ENCODE measurements at regions not wholly inside any gene's neighbourhood (a gene's known extent, or its start where the extent isn't known, plus 50 kb on each side); places are given as distances from the start of the nearest gene placed in this dataset.

DNA sequence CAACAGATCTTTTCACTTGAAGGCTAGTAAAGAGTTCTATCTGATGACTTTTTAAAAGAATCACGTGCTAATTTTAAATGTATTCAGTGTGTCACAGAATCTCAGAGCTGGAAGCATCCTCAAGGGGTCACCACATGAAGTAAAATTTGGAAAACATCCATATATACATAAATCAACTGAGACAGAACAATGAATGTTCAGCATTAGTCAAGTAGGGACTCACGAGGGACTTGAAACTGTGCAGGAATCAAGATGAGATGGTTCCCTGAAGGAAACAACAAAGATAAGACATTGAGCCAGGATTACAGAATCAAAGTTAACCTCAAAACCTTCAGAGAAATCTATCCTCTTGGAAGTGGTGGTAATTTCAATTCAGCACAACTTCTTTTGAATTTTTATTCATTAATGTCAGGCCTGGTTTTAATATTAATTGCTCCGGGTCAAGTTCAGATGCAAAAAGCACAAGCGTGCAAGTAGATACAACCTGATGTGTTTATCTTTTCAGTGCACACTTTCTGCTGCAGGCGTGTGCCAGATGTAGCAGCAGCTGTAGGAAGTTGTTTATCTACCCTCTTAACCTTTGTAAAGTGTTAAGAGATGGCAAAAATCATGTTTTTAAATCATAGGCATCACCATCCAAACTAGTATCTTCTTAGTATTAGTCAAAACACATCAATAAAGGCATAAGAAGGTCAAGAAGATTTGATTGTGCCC is 87.7 kb upstream of the SRD5A3 start:
- no peak for DNase-seq
- H3K9me3 ChIP-seq = no peaks in the 10 kb centered on the region
- H3K4me3 ChIP-seq = no peak overlapping the region
- H3K27me3 ChIP-seq = no peaks in the 10 kb centered on the region
- TF ChIP-seq POLR2A (IDR thresholded peaks at IDR 0.05) = no peak
- TF ChIP-seq, protein P1, sequence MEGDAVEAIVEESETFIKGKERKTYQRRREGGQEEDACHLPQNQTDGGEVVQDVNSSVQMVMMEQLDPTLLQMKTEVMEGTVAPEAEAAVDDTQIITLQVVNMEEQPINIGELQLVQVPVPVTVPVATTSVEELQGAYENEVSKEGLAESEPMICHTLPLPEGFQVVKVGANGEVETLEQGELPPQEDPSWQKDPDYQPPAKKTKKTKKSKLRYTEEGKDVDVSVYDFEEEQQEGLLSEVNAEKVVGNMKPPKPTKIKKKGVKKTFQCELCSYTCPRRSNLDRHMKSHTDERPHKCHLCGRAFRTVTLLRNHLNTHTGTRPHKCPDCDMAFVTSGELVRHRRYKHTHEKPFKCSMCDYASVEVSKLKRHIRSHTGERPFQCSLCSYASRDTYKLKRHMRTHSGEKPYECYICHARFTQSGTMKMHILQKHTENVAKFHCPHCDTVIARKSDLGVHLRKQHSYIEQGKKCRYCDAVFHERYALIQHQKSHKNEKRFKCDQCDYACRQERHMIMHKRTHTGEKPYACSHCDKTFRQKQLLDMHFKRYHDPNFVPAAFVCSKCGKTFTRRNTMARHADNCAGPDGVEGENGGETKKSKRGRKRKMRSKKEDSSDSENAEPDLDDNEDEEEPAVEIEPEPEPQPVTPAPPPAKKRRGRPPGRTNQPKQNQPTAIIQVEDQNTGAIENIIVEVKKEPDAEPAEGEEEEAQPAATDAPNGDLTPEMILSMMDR (IDR thresholded peaks at IDR 0.05) = no peak
- H3K4me1 ChIP-seq = peaks cover 0 to 8% of the 10 kb centered on the region in 2 donors
- intact Hi-C loops (cut with DNase I; ENCODE audit: low total_unique reads) = no loop called here
- peak overlapping the region; percentile 50 to 59 for H3K27ac ChIP-seq
- H3K36me3 ChIP-seq = no peaks in the 10 kb centered on the region

- H3K4me3 ChIP-seq = no peak overlapping the region
- intact Hi-C loops (cut with DNase I; ENCODE audit: low total_unique reads) = no loop called here
- H3K9me3 ChIP-seq = no peaks in the 10 kb centered on the region
- no peak for TF ChIP-seq POLR2A (IDR thresholded peaks at IDR 0.05)
- TF ChIP-seq, protein P1 (IDR thresholded peaks at IDR 0.05) = no peak
- H3K27me3 ChIP-seq = no peaks in the 10 kb centered on the region
- peaks cover 0 to 8% of the 10 kb centered on the region in 2 donors for H3K4me1 ChIP-seq
- H3K36me3 ChIP-seq = no peaks in the 10 kb centered on the region
- H3K27ac ChIP-seq = no peak overlapping the region
- DNase-seq = no peak
Measured at GRCh38 chr4:55259294-55259693, 86.7 kb upstream of the SRD5A3 start.

DNA sequence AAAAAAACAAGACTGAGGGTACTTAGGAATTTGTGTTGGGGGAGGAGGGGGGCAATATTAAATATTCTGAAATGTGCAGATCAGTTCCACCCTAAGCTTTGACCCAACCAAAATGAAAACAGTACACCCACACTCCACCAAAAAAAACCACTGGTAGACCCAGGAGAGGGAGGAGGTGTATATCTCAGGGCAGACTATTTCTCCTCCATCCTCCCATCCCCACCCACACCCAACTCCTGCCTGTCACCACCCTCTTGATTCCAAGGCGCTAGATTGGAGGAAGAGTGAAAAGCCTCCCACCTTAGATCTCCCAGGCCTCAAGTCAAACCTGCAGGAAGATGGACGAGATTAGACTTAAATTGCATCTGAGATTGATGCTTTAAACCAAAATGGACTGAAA is 76.6 kb upstream of the SRD5A3 start:
- no peak overlapping the region for H3K27ac ChIP-seq
- no peaks in the 10 kb centered on the region for H3K4me1 ChIP-seq
- no peak overlapping the region for H3K4me3 ChIP-seq
- no peak for DNase-seq
- H3K36me3 ChIP-seq = no peaks in the 10 kb centered on the region
- no peak for TF ChIP-seq POLR2A (IDR thresholded peaks at IDR 0.05)
- TF ChIP-seq, protein P1 (IDR thresholded peaks at IDR 0.05) = no peak
- H3K27me3 ChIP-seq = no peaks in the 10 kb centered on the region
- intact Hi-C loops (cut with DNase I; ENCODE audit: low total_unique reads) = no loop called here
- H3K9me3 ChIP-seq = no peaks in the 10 kb centered on the region

GRCh38 chr4:55269995-55270394 is 76.0 kb upstream of the SRD5A3 start:
- H3K4me1 ChIP-seq = no peaks in the 10 kb centered on the region
- no peak overlapping the region for H3K4me3 ChIP-seq
- peak in 1 of 2 donors; percentile 32 for DNase-seq
- H3K27ac ChIP-seq = no peak overlapping the region
- no peaks in the 10 kb centered on the region for H3K9me3 ChIP-seq
- intact Hi-C loops (cut with DNase I; ENCODE audit: low total_unique reads) = no loop called here
- no peaks in the 10 kb centered on the region for H3K36me3 ChIP-seq
- TF ChIP-seq, protein P1 (IDR thresholded peaks at IDR 0.05) = no peak
- no peak for TF ChIP-seq POLR2A (IDR thresholded peaks at IDR 0.05)
- H3K27me3 ChIP-seq = no peaks in the 10 kb centered on the region

DNA sequence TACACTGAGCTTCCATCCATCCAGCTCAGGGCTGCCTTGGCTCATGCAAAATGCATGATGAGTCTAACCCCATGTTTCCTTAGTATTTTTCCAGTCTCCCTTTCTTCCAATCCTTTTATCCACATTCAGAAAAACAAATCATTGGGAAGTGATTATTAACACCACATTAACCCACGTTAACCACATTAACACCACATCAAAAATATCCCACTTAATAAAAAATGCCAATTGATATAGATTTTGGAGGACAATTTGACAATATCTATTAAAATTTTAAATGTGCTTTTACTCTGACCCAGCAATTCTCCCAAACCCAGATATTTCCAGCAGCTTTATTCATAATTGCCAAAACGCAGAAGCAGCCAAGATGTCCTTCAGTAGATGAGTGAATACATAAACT is 75.6 kb upstream of the SRD5A3 start:
- H3K36me3 ChIP-seq = no peaks in the 10 kb centered on the region
- intact Hi-C loops (cut with DNase I; ENCODE audit: low total_unique reads) = no loop called here
- DNase-seq = no peak
- H3K27ac ChIP-seq = no peak overlapping the region
- no peak overlapping the region for H3K4me3 ChIP-seq
- no peaks in the 10 kb centered on the region for H3K27me3 ChIP-seq
- TF ChIP-seq, protein P1 (IDR thresholded peaks at IDR 0.05) = no peak
- no peak for TF ChIP-seq POLR2A (IDR thresholded peaks at IDR 0.05)
- no peaks in the 10 kb centered on the region for H3K4me1 ChIP-seq
- H3K9me3 ChIP-seq = no peaks in the 10 kb centered on the region
